ENCODE measurements at regions not wholly inside any gene's neighbourhood (a gene's known extent, or its start where the extent isn't known, plus 50 kb on each side); places are given as distances from the start of the nearest gene placed in this dataset.
"Not testable (repeated sequence)": the region's sequence is repeated elsewhere in the genome, so short reads cannot be mapped to it uniquely, and the experiment has no call there.

DNA sequence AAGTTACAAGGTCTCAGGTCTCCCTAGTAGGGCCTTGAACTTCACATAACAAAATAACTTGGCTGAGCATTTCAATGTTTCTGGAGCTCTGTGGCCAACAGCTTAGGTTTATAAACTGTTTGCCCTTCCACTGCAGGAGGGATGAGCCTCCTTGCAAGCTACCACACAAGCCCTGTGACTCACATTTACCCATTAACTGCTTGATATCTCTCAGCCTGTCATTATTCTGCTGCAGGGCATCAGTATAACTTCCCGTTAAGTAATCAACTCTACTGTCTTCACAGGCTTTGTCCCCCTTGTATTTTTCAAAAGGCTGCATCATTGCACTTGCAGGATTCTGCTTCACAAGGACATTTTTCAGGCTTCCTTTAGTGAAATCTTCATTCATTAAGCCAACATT lies 151.7 kb upstream of the CXCL13 start:
- TF ChIP-seq EZH2phosphoT487 (IDR thresholded peaks at IDR 0.05; ENCODE audit: borderline replicate concordance) = no peak
- Histone ChIP-seq H3K4me1 (ENCODE audit: insufficient read depth, low read length, poor library complexity, severe bottlenecking) (no peaks in the 10 kb centered on the region), H3K4me2 (ENCODE audit: low read depth, low read length, poor library complexity, severe bottlenecking) (no peak overlapping the region), H3K36me3 (ENCODE audit: insufficient read depth, low read length) (no peaks in the 10 kb centered on the region), H3K9ac (ENCODE audit: low read depth, low read length, poor library complexity, severe bottlenecking) (no peak overlapping the region), H3K27me3 (ENCODE audit: insufficient read depth, low read length, poor library complexity, severe bottlenecking) (no peaks in the 10 kb centered on the region), H3K79me2 (ENCODE audit: insufficient read depth, low read length) (no peaks in the 10 kb centered on the region), H4K20me1 (ENCODE audit: insufficient read depth, low read length, poor library complexity, severe bottlenecking) (no peaks in the 10 kb centered on the region), H3K9me3 (ENCODE audit: insufficient read depth, low read depth, low read length) (no peaks in the 10 kb centered on the region), H3K9me2 (replicated peaks; ENCODE audit: low read depth, low read length) (no peaks in the 10 kb centered on the region), H2AFZ (ENCODE audit: low read length) (no peak overlapping the region), H3K4me3 (ENCODE audit: low read length, poor library complexity, severe bottlenecking) (no peak overlapping the region), H3F3A (ENCODE audit: low read depth) (no peaks in the 10 kb centered on the region)

DNA sequence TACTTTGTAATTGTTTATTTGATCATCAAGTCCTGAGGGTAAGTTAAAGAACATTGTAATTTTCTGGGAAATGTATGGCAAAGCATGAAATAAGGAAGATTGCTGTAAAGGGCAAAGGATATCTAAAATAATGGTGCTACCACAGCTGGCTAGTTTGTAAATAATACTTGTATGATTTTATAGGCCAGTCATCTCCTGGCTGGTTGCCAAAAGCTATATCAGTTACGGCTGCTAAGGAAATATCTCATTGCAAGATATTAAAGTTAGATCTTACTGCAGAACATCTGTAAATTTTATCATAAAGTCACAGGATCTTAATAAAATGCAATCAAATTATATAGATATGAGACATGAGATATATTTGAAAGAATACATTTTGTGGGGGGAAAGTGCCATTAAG lies 150.8 kb upstream of the CXCL13 start:
- Histone ChIP-seq H3K9me2 (replicated peaks; ENCODE audit: low read depth, low read length) (no peaks in the 10 kb centered on the region), H3K9me3 (ENCODE audit: insufficient read depth, low read depth, low read length) (no peaks in the 10 kb centered on the region), H2AFZ (ENCODE audit: low read length) (no peak overlapping the region), H4K20me1 (ENCODE audit: insufficient read depth, low read length, poor library complexity, severe bottlenecking) (no peaks in the 10 kb centered on the region), H3K9ac (ENCODE audit: low read depth, low read length, poor library complexity, severe bottlenecking) (no peak overlapping the region), H3K36me3 (ENCODE audit: insufficient read depth, low read length) (no peaks in the 10 kb centered on the region), H3K27me3 (ENCODE audit: insufficient read depth, low read length, poor library complexity, severe bottlenecking) (no peaks in the 10 kb centered on the region), H3K79me2 (ENCODE audit: insufficient read depth, low read length) (no peaks in the 10 kb centered on the region), H3K4me1 (ENCODE audit: insufficient read depth, low read length, poor library complexity, severe bottlenecking) (no peaks in the 10 kb centered on the region), H3K4me3 (ENCODE audit: low read length, poor library complexity, severe bottlenecking) (no peak overlapping the region), H3F3A (ENCODE audit: low read depth) (no peaks in the 10 kb centered on the region), H3K4me2 (ENCODE audit: low read depth, low read length, poor library complexity, severe bottlenecking) (no peak overlapping the region)
- no peak for TF ChIP-seq EZH2phosphoT487 (IDR thresholded peaks at IDR 0.05; ENCODE audit: borderline replicate concordance)
- TF ChIP-seq, protein P1, sequence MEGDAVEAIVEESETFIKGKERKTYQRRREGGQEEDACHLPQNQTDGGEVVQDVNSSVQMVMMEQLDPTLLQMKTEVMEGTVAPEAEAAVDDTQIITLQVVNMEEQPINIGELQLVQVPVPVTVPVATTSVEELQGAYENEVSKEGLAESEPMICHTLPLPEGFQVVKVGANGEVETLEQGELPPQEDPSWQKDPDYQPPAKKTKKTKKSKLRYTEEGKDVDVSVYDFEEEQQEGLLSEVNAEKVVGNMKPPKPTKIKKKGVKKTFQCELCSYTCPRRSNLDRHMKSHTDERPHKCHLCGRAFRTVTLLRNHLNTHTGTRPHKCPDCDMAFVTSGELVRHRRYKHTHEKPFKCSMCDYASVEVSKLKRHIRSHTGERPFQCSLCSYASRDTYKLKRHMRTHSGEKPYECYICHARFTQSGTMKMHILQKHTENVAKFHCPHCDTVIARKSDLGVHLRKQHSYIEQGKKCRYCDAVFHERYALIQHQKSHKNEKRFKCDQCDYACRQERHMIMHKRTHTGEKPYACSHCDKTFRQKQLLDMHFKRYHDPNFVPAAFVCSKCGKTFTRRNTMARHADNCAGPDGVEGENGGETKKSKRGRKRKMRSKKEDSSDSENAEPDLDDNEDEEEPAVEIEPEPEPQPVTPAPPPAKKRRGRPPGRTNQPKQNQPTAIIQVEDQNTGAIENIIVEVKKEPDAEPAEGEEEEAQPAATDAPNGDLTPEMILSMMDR (conservative IDR thresholded peaks at IDR 0.05; ENCODE audit: low read length) = no peak

DNA sequence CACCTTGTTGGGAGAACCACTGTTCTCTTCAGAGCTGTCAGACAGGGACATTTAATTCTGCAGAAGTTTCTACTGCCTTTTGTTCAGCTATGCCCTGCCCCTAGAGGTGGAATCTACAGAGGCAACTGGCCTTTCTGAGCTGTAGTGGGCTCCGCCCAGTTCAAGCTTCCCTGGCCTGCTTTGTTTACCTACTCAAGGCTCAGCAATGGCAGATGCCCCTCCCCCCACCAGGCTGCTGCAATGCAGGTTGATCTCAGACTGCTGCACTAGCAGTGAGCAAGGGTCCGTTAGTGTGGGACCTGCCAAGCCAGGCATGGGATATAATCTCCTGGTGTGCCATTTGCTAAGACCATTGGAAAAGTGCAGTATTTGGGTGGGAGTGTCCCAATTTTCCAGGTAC lies 141.5 kb upstream of the CXCL13 start:
- not testable (repeated sequence) for H3K9ac ChIP-seq (ENCODE audit: low read depth, low read length, poor library complexity, severe bottlenecking); H4K20me1 ChIP-seq (ENCODE audit: insufficient read depth, low read length, poor library complexity, severe bottlenecking); H3K4me2 ChIP-seq (ENCODE audit: low read depth, low read length, poor library complexity, severe bottlenecking); H3K4me1 ChIP-seq (ENCODE audit: insufficient read depth, low read length, poor library complexity, severe bottlenecking); H3K9me2 ChIP-seq (replicated peaks; ENCODE audit: low read depth, low read length); H3K36me3 ChIP-seq (ENCODE audit: insufficient read depth, low read length); H2AFZ ChIP-seq (ENCODE audit: low read length); H3F3A ChIP-seq (ENCODE audit: low read depth); H3K27me3 ChIP-seq (ENCODE audit: insufficient read depth, low read length, poor library complexity, severe bottlenecking); H3K4me3 ChIP-seq (ENCODE audit: low read length, poor library complexity, severe bottlenecking); H3K79me2 ChIP-seq (ENCODE audit: insufficient read depth, low read length); H3K9me3 ChIP-seq (ENCODE audit: insufficient read depth, low read depth, low read length)

DNA sequence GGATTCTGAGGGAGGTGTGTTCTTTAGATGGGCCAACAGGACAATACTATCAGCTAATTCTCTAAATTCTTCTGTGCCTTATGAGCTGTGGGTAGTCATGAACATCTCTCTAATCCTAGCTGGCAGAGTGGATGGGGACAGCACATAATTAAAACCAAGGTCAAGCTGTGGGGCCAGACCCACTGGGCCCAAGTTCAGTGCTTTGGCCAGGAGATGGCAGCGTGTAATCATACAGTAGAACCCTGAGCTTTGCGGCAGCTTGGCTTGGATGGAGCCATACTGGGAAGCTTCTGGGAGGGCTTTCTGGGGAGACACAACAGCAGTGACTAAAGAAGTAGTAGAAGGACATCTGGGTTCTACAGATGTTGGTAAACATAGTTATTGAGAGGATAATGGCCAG lies 140.3 kb upstream of the CXCL13 start:
- H3K36me3 ChIP-seq (ENCODE audit: insufficient read depth, low read length) = no peaks in the 10 kb centered on the region
- H3K9ac ChIP-seq (ENCODE audit: low read depth, low read length, poor library complexity, severe bottlenecking) = no peak overlapping the region
- TF ChIP-seq EZH2phosphoT487 (IDR thresholded peaks at IDR 0.05; ENCODE audit: borderline replicate concordance) = no peak
- TF ChIP-seq, protein P1 (conservative IDR thresholded peaks at IDR 0.05; ENCODE audit: low read length) = peak; percentile 63
- no peak overlapping the region for H2AFZ ChIP-seq (ENCODE audit: low read length)
- no peaks in the 10 kb centered on the region for H4K20me1 ChIP-seq (ENCODE audit: insufficient read depth, low read length, poor library complexity, severe bottlenecking)
- no peaks in the 10 kb centered on the region for H3K9me2 ChIP-seq (replicated peaks; ENCODE audit: low read depth, low read length)
- no peak overlapping the region for H3K4me3 ChIP-seq (ENCODE audit: low read length, poor library complexity, severe bottlenecking)
- no peak overlapping the region for H3K4me2 ChIP-seq (ENCODE audit: low read depth, low read length, poor library complexity, severe bottlenecking)
- H3K9me3 ChIP-seq (ENCODE audit: insufficient read depth, low read depth, low read length) = no peaks in the 10 kb centered on the region
- H3K27me3 ChIP-seq (ENCODE audit: insufficient read depth, low read length, poor library complexity, severe bottlenecking) = no peaks in the 10 kb centered on the region
- no peaks in the 10 kb centered on the region for H3K79me2 ChIP-seq (ENCODE audit: insufficient read depth, low read length)
- H3F3A ChIP-seq (ENCODE audit: low read depth) = no peaks in the 10 kb centered on the region
- no peaks in the 10 kb centered on the region for H3K4me1 ChIP-seq (ENCODE audit: insufficient read depth, low read length, poor library complexity, severe bottlenecking)

Measured in Loucy (cell line).